ENCODE measurements at regions not wholly inside any gene's neighbourhood (a gene's known extent, or its start where the extent isn't known, plus 50 kb on each side); places are given as distances from the start of the nearest gene placed in this dataset.

- TF ChIP-seq, protein P1, sequence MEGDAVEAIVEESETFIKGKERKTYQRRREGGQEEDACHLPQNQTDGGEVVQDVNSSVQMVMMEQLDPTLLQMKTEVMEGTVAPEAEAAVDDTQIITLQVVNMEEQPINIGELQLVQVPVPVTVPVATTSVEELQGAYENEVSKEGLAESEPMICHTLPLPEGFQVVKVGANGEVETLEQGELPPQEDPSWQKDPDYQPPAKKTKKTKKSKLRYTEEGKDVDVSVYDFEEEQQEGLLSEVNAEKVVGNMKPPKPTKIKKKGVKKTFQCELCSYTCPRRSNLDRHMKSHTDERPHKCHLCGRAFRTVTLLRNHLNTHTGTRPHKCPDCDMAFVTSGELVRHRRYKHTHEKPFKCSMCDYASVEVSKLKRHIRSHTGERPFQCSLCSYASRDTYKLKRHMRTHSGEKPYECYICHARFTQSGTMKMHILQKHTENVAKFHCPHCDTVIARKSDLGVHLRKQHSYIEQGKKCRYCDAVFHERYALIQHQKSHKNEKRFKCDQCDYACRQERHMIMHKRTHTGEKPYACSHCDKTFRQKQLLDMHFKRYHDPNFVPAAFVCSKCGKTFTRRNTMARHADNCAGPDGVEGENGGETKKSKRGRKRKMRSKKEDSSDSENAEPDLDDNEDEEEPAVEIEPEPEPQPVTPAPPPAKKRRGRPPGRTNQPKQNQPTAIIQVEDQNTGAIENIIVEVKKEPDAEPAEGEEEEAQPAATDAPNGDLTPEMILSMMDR (conservative IDR thresholded peaks at IDR 0.05 in 1 of 2, IDR thresholded peaks at IDR 0.05 in 1 of 2; ENCODE audit: low read depth in 1 of 2, low read length in 2 of 2): no peak
- no peak for TF ChIP-seq EZH2 (IDR thresholded peaks at IDR 0.05; ENCODE audit: low read length, missing control alignments)
Measured at GRCh38 chr2:126145752-126146151, 510.2 kb upstream of the GYPC start.

Measured in fibroblast of lung (primary cell).